COR-L47 (cell line): ENCODE measurements at regions not wholly inside any gene's neighbourhood (a gene's known extent, or its start where the extent isn't known, plus 50 kb on each side); places are given as distances from the start of the nearest gene placed in this dataset.

ENCODE experiments used
- DNase-seq: peaks from one replicate; lab custom pipeline; 2025; lab: John Stamatoyannopoulos, UW

DNA sequence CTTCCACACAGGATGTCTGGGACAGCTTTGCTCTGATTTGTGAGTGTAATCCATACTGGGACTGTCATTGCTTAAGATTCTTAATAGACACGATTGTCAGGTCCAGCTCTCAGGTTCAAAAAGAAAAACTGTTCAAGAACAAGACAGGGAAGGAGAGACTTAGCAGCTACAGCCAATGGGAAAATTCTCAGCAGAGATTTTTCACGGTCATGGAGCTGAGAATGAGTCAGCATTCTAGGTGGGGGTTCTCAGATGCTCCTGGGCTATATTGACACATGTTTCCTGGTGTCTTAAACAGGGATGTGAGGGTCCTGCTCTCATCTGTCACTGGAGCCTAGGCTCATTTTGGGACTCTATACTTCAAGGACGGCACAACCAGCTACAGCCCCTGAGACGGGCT, 318.3 kb downstream of the RRAGC start:
- DNase-seq: no peak

DNA sequence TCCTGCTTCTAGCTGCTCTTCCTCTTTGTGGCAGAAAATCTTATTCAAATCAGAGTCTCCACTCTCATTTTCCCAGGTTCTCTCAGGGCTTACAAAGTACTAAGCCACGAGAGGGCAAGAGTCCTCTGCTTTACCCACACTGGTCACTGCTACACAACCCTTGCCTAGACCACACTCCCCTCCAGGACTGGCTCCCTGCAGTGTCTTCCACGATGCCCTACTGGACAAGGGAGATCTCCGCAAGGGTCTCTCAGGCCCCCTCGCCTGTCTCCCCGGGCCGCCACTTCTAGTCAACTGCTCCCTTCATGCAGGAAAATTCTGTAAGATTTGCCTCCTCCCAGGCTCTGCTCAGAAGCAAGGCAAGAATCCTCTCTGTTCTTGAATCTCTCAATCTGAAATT, 319.6 kb downstream of the RRAGC start:
- DNase-seq: no peak

DNA sequence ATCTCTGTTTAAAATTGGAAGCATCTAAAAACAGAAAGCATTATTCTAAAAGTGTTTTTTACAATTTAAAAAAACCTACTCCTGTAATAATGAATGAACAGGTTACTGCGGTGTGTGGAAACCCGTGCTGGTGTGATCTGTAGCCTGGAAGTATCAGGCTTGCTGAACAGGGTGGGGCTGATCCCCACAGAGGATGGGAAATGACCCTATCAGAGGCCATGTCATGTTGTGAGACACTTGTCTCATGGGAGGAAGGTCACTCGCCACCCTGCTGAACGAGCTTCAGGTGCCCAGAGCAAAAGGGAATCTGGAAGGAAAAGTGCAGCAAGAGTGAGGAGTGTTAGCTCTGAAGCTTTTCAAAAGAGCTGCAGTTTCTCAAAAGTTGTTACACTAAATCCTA, 320.7 kb downstream of the RRAGC start:
- no peak for DNase-seq

DNA sequence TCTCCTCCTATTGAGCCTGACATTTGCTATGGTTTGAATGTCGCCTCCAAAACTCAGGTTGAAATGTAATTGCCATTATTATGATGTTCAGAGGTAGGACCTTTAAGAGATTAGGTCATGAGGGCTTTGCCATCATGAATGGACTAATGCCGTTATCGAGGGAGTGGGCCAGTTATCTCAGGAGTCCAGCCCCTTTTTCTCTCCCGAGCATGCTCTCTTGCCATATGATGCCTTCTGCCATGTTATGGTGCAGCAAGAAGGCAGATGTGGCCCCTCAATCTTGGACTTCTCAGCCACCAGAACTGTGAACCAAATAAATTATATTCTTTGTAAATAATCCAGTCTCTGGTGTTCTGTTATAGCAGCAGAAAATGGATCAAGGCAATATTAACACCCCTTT, 323.5 kb downstream of the RRAGC start:
- DNase-seq: no peak

DNA sequence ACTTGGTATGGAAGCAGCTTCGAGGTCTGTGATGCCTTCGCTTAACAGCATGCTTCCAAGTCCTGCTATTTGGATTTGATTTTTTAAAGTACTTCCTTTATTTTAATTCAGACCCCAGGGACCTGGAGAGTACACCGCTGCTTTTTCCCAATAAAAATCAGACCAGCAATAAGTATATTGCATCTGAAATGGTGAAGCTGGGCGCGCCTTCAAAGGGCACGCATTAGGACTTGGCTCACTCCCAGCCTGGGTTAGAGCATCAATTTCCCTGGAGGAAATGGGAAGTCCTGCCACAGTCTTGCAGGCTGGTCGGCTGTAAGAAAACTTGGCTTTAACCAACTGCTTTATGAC, 325.1 kb downstream of the RRAGC start:
- DNase-seq: no peak

DNA sequence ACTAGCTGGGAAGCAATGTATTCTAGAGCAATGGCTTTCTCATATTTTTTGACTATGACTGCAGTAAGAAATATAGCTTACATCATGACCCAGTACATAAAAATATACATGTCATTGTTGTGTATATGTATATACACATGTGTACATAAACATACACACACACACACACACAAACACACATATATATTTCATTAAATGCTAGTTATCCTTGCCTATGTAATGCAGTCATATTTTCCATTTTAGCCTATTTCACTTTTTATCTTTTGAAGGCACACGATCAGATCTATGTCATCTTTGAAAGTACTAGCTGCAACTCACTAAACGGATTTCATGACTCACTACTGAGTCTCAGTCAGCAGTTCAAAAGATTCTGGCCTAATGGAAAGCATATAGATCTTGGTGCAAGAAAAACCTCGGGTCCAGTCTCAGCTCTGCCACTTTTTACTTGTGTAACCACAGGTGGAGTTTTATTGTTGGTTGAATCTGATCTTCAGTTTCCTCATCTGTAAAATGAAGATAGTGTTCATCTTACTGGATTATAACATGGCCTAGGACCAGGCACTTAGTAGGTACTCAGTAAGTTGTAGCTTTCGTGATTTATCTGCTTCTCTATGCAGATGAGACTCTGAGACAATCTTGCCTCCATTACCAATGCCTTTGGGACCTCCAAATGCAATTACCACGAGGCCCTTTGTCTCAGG, 325.6 kb downstream of the RRAGC start:
- DNase-seq: no peak

DNA sequence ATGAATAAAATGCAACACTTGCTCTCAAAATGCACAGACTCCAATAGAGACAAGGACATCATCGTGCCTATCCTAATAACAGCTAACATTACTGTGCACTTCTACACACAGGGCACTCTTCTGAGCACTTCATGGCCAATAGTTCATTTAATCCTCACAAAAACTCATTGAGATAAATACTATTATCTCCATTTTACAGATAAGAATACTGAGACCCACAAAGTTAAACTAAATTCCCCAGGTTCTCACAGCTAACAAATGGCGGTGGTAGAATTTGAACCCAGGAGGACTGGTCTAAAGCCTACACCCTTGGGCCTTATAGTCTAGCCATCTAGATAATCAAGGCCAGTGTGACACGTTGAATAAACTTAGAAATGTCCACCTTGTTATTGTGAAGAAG, 328.6 kb downstream of the RRAGC start:
- DNase-seq: no peak

DNA sequence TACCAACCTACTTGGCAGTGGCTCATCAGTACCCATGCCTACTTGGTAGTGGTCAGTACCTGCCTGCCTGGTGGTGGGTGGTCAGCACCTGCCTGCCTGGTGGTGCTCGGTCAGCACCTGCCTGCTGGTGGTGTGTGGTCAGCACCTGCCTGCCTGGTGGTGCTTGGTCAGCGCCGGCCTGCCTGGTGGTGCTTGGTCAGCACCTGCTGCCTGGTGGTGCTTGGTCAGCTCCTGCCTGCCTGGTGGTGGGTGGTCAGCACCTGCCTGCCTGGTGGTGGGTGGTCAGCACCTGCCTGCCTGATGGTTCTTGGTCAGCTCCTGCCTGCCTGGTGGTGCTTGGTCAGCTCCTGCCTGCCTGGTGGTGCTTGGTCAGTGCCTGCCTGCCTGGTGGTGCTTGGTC, 329.6 kb downstream of the RRAGC start:
- no peak for DNase-seq

DNA sequence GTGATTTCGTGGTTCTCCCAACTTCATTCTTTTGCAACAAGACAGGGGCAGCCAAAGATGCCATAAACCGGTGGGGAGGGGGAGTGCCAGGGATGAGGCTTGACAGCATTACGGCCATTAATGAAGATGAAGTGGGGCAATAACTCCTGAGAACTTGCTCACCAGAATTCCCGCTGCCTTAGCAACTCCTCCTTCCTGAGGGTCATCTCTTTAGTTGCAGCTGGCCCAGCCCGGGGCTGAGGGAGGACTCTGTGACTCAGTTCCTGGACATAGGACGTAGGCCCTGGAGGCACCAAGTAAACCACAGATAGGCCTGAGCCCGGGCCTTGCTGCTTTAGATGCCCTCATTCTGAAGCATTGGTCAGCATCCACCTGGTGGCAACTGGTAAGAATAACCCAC, 330.2 kb downstream of the RRAGC start:
- DNase-seq: no peak

DNA sequence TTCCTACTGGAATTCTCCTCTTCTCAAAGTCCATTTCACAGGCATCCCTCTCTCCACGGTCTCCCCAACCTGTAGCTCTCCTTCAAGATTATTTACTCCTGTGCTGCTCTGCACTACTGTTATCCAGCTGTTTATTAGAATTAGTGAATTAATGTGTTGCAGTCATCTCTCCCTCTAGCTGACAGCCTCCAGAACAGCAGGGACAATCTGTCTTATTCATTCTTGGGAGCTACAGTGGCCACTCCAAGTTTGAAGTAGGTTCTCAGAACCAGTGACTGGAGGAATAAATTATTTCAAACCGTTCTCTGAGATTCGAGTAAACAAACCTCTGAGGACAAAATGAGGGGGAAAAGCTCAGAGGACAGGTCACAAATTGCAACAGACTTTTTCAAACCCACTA, 330.9 kb downstream of the RRAGC start:
- no peak for DNase-seq

DNA sequence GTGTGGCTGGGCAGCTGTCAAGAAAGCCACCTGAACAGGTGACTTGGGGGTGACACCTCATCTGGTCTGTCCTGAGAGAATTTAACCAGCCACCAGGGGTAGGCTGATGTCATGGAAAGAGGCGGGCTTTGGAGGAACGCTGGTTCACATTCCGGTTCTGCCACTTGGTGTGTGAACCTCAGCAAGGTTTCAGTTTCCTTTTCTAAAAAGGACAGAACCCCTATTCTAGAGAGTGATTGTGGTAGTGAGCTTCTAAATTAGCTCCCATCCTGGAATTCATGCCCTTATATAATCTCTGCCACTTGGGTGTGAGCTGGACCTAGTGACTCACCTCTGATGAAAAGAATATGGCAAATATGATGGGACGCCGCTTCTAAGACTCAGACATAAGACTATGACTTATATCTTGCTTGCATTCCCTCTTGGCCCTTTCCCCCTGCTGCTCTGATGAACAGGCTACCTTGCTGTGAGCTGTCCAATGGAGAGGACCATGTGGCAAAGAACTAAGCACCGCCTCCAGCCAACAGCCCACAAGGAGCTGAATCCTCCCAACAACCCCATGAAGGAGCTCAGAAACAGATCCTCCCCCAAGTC, 332.1 kb downstream of the RRAGC start:
- DNase-seq: no peak

DNA sequence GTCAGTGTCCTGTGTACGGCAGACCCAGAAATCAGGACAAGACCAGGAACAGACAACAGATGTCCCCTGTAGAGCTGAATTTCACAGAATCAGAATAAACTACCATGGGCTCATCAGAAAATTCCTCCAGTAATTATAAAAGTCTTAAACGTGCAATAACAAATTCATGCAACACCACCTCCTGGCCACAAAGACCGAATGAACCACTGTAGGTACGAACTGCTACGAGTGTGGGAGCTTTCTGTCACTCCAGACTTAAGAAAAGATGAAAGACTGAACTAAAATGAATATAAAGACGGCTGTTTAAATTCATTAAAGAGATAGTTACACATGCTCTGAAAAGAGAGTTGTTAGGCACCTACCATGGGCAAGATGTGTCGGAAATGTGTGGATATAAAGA, 333.5 kb downstream of the RRAGC start:
- DNase-seq: no peak

DNA sequence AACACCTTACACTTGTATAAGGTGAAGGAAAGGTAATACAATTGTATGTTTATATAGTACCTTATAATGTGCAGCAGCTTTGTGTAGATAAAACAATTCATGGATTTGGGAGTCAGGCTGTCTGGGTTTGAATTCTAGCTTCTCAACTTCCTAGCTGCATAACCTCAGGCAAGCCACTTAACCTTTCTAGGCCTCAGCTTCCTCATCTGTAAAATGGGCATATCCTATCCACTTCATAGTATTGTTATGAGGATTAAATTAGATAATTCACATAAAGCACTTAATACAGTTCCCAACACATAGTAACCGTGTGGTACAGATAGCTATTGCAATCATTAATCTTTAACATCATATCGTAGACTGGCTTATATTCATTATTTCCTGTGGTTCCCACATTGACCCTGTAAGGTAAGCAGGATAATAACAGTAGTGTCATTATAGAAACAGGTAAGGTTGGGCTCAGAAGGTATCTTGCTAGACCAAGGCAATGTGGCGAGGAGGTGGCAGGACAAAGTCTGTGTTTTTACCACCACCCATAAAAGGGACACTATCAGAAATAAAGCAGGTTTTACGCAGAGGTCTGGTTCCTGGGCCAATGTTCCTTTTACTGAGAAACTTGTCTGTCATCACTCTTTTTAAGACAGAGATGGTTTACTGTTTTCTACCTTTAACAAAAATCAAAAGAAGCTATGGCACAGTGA, 334.1 kb downstream of the RRAGC start:
- no peak for DNase-seq

DNA sequence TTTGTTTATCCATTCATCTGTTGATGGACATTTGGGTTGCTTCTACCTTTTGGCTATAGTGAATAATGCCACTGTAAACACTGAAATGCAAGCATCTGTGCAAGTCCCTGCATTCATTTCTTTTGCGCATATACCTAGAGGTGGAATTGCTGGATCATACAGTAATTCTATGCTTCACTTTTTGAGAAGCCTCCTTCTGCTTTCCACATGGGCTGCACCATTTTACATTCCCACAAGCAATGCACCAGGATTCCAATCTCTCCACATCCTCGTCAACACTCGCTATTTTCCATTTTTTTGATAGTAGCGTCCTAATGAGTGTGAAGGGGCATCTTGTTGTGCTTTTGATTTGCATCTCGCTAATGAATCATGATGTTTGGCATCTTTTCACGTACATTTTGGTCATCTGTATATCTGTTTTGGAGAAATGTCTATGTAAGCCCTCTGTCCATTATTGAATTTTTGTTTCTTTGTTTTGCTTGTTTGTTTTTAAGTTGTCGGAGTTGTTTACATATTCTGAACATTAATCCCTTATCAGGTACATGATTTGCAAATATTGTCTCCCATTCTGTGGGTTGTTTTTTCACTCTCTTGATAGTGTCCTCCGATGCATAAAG, 335.4 kb downstream of the RRAGC start:
- no peak for DNase-seq

DNA sequence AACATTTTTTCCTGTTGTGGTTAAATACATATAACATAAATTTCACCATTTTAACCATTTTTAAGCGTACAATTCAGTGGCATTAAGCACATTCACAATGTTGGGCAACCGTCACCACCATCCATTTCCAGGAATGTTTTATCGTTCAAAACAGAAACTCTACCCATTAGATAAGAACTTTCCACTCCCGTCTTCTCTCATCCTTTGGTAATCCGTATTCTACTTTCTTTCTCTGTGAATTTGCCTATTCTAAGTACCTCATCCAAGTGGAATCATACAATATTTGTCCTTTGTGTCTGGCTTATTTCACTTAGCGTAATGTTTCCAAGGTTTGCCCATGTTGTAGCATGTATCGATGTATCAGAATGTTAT, 336.0 kb downstream of the RRAGC start:
- DNase-seq: no peak

DNA sequence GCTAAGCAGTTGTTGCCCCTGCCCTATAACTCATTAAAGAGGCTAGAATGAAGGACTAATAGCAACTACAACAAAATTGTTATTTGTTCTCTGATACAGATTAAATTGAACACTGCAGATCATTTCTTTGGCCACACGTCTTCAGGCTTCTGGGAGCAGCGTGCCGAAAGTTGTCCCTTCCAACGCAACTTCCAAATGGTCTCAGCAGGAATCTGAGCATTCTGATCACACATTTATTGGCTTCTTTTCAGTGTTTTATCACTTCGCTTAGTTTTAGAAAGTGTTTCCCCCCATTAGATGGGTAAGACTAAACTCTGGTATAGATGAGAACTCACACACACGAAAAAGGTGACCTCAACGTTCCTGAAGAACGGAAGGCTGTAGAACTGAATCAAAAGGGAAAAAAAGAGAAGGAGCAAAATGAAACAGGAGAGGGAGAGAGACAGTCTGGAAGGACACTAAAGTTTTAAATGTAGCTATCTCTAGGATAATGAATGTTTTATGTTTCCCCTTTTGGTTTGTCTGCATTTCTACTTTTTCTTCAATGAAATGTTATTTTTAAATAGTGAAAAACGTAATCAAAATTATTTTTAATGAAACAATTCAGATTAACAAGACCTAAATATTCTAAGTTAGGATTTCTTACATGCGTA, 336.5 kb downstream of the RRAGC start:
- no peak for DNase-seq

DNA sequence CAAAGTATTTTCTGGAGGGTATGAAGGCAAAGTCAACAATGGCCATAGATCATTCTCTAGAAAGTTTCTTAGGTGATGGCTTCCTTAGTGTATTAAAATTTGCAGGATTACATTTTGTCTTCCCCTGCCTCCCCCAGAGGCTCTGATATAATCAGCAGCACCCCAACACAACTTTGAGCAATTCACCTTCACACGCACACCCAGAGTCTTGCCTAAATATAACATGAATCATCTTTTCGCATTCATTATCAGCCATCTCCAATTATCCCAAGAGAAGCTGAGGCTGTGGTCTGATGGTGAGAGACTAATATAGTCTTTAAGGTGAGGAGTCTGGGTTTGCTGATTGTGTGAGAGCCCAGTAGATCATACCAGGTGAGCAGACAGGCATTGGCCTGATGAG, 343.0 kb downstream of the RRAGC start:
- DNase-seq: no peak

DNA sequence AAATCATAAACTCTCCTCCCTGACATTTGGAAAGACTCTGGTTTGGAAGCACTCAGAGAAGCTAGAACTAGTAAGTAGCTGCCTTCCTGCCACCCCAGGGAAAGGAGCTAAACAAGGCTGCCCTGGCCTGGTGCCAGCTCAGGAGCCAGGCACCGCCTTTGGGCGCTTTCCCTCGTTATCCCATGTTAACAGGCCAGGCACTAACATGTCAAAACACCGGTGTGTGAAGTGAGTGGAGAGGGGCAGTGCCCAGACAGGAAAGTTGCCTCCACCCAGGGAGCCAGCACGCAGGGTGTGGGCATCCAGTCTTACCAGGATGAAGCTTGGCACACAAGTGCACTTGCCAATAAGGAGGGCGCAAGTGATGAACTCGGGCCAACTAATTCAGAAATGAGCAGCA, 346.8 kb downstream of the RRAGC start:
- DNase-seq: peak; percentile 21

DNA sequence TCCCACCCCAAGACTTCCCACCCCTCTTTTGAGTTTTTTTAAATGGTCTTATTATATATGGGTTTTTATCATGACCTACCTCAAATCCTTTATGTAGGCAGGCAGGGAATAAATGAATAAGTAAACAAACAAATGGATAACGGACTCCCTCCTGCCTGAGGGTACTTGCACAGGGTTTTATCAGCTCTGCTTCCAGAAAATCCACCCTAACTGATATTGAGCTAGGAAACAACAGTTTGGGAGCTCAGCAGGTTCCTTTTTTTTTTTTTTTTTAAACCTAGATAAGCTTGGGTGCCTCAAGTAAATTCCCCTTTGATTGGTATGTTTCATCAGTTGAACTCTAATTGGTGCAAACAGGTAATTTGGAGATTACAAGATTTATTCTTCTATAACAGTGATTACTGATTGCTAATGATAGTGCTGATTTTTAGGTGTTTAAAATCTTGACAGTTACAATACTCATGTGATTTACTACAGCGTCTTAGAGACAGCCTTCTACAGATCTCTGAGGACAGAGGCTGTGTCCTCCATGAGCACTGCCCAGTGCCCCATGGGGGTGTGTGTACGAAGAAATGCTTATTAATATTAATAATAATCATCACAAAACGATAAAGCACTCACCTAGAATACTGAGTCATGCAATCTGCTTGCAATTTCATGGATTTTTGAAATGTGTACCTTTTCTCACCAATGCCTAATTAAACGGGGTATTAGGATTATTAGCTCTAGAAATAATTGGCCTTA, 347.4 kb downstream of the RRAGC start:
- DNase-seq: no peak

DNA sequence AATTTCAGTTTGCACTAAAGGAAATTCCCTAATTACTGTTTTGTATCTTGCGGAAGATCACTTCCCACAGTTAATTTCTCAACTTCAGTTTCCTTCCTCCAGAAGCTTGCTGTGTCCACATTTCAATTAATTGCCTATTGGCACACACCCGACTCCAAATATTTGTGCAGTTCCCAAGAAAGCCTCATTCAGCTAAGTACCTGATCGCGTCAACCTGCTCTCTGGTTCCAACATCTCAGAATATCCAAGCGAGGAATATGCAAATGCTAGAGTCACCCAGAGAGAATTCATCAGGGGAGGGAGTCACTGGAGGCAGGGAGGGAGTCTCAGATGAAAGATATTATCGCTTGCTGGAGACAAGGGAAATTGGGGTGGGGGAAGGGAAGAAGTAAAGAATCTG, 351.3 kb downstream of the RRAGC start:
- no peak for DNase-seq

DNA sequence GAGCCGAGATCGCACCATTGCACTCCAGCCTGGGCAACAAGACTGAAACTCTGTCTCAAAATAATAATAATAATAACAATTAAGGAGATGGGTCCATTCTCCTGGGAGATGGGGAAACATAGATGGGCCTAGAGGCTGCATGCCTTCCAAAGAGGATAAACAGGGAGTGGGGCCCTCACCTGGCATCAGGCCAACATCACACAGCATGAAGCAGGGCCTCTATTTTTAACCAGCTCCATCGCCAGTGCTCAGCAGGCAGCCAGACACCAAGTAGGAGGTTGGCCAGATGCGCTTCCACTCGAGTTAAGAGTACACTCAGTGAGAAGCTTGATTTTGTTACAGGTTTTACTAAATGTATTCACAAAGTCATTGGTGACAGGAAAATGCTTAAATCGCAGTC, 352.0 kb downstream of the RRAGC start:
- DNase-seq: no peak

DNA sequence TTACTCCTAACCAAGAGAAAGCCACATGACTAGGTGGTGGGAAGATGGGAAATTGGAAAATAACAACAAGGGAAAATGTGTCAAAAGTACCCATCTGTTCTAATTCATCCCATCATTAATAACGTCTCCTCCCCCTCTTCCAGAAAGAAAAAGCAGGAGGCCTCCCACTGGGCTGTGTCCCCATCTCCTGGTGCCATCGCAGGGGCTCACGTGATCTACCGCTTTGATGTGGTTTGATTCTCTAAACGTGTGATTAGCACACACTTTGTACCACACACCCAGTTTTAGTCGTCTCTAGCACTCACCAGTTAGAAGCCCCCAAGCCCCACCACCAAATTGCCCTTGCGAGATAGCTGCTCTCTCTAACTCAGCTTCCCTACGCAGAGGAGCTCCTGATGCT, 353.6 kb downstream of the RRAGC start:
- DNase-seq: no peak
